MM.1S (cell line): ENCODE measurements at regions not wholly inside any gene's neighbourhood (a gene's known extent, or its start where the extent isn't known, plus 50 kb on each side); places are given as distances from the start of the nearest gene placed in this dataset.

Experiments used
- CTCF ChIP-seq: fragments of 300-600 bp; sonication (generic); IDR thresholded peaks from 2 replicates; pipeline ENCODE4 v1.5.1; 2016; ENCODE audit warnings: antibody characterized with exemption, low read length, mixed read lengths
- EZH2 ChIP-seq: fragments of 300-600 bp; sonication (generic); optimal IDR thresholded peaks from 2 replicates; pipeline ENCODE3; 2017; ENCODE audit warnings: low read depth, mild to moderate bottlenecking, antibody characterized with exemption, low read length, mixed read lengths
- EZH2phosphoT487 ChIP-seq: fragments of 300-600 bp; sonication (generic); IDR thresholded peaks from 2 replicates; pipeline ENCODE4 v1.6.1; 2018; ENCODE audit warnings: antibody characterized with exemption, low read length

- peak; percentile 74 for TF ChIP-seq CTCF
- no peak for TF ChIP-seq EZH2
- TF ChIP-seq EZH2phosphoT487: no peak
Observed at GRCh38 chr10:52644373-52645186, 128.0 kb downstream of the MBL2 start.
